Left renal pelvis (tissue), 4 donors: ENCODE measurements at regions not wholly inside any gene's neighbourhood (a gene's known extent, or its start where the extent isn't known, plus 50 kb on each side); places are given as distances from the start of the nearest gene placed in this dataset.
A peak's percentile ranks its signal among the peaks of the same experiment; 100 is the strongest.
"Not testable (repeated sequence)": the region's sequence is repeated elsewhere in the genome, so short reads cannot be mapped to it uniquely, and the experiment has no call there.

ENCODE experiments used
- DNase-seq, 4 donors: peaks; one replicate each; pipeline ENCODE4 v3.0.0-alpha.2; 2013; ENCODE audit warnings: low read depth in 4 of 4, low spot score in 3 of 4

- DNase-seq = no peak
Observed at GRCh38 chr20:12180107-12180661, 262.5 kb downstream of the BTBD3 start.

GRCh38 chr20:12198281-12198680, 280.6 kb downstream of the BTBD3 start:
- DNase-seq = no peak

GRCh38 chr20:12199703-12200102, 282.0 kb downstream of the BTBD3 start:
- no peak for DNase-seq

DNA sequence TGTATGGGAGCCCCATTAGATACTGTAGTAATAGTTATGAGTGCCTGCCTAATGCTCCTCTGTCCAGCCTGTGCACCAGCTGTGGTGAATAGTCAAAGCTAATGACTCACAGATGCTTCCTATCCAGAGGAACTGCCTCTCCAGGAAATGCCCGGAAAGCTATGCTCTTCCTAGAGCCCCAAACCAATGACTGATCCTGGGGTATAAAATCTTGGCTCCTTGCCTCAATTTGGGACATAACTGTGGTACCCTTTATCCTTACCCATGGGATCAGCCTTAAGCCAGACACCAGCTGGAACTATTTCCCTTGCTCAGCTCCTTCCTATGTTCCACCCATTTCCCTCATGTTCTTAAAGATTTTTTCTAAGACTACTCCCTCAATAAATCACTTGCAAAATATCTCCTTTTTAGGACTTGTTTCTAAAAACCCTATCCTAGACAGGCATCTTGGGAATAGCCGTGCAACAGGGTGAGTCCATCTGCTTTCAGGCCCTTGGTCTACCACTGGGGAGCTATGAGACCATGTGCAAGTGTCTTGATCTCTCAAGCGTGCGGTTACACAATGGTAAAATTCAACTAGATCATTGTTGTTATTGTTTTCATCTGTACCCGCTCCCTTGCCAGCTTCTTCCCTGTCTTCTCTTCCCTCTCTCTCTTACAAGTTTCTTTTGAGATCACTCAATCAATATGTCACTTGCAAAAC, 283.7 kb downstream of the BTBD3 start:
- no peak for DNase-seq

GRCh38 chr20:12203399-12203798, 285.7 kb downstream of the BTBD3 start:
- no peak for DNase-seq

DNA sequence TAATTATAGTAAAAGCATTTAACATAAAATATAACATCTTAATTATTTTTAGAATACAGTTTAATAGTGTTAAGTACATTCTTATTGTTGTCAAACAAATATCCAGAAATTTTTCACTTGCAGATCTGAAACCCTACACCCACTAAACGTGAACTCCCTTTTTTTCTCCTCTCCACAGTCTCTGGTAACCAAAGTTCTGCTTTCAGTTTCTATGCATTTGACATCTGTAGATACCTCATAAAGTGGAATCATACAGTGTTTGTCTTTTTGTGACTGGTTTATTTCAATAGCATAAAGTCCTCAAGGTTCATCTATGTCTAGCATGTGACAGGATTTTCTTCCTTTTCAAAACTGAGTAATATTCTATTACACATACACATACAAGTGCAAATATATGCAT, 286.3 kb downstream of the BTBD3 start:
- no peak for DNase-seq

- DNase-seq = peak in 1 of 4 donors; percentile 1
Observed at GRCh38 chr20:12207875-12208274, 290.2 kb downstream of the BTBD3 start.

DNA sequence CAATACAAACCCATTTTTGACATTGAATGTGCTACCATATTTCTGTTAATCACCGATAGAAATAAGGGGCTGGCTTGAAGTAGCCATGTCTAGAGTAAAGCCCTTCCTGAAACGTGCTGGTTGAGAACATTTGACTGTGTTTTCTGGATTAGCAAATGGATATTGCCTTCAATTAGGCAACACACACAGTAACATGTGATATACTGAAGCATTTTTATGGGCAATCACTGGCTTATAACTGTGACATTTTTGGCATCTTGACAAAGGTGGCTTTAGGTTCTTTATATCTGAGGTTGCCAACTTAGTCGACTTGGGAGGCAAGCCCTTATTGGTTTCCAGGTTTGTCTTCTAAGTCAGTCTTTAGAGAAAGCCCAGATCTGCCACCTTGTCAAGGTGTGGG, 292.9 kb downstream of the BTBD3 start:
- DNase-seq = no peak

DNA sequence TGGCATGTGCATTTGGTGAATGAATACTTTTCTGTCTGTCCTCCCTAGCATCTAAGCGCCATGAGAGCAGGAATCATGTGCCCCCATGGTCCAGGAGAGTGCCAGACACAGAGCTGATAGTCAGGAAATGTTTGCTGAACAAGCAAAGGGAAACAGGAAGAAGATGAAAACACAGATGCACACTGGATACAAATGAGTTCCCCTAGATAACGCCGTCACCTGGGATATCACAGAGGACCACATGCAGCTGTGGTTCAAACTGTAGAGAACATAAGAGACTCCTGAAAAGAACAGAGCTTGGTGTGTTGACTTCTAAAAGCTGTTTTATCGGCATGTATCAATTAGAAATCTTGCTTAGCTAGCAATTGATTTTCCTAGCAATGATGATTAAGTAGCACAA, 293.7 kb downstream of the BTBD3 start:
- DNase-seq = no peak

DNA sequence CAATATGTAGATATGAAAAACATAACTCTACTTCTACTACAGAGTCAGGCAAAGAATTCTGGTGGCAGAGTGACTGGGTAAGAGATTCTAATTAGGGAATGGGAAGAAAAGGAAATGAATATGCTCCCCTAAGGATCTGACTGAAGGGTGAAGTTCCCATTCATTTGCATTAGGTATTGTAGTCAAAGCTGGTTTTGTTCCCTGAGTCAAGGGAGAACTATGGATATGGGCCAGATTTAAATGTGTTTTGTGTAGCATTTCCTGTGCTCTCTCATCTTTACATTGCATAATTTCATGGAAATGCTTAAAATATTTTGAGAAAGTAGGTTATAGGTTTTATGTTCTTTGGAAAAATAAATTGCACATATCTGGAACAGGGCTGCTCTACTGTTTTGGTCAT, 299.7 kb downstream of the BTBD3 start:
- DNase-seq = no peak

DNA sequence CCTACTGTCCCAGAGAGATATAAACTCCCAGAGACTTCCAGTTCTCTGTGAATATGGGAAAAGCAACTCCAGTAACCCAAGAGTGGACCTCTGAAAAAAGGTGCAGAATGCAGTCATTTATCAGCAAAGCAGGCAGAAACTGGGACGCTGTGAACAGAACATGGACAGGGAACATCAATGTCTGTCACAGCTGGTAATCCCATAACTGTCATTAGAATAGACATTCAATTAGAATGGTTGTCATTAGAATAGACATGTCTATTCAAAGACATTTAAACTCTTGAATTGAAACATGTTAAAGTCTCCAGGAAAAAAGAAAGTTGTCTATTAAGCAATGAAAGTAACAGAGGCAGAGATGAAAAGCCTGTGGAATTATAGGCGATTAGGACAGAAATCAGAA, 302.1 kb downstream of the BTBD3 start:
- DNase-seq = no peak

DNA sequence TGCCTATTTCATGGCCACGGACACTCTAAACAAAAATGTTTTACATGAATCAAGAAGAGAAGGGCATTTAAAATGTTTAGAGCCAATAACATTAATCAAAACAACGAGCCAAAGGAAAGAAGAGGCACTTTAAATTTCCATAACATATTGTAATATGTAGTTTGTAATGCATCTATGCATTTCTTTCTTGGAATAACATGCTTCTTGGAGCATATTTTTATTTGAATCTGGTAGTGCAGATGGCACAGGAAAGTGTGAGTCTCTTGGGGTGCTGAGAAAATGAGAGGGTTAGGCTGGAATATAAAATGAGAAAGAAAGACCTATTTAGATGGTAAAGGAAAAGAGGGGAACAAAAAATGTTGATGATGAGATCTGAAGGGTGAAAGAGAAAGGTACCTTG, 305.4 kb downstream of the BTBD3 start:
- no peak for DNase-seq

DNA sequence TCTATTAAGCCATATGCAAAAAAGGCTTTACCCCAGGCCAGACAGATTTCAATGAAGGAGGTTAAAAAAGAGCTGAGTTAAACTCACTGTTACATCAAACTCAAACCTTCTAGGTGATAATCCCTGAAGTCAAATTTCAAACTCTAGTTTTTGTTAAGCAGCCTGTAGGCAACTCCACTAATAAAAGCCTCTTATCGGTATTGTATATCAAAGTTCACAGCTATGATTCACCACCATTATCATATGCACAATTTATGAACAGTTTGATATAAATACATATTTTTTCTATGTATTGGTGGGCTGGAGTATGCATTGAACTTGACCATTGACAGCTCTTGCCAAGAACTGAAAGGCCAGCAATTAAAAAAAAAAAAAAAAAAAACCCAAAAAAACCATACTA, 308.2 kb downstream of the BTBD3 start:
- no peak for DNase-seq

GRCh38 chr20:12229891-12230290, 312.2 kb downstream of the BTBD3 start:
- no peak for DNase-seq

GRCh38 chr20:12237772-12238171, 320.1 kb downstream of the BTBD3 start:
- no peak for DNase-seq

GRCh38 chr20:12241065-12241464, 323.4 kb downstream of the BTBD3 start:
- no peak for DNase-seq

GRCh38 chr20:12243327-12243726, 325.6 kb downstream of the BTBD3 start:
- DNase-seq = no peak

DNA sequence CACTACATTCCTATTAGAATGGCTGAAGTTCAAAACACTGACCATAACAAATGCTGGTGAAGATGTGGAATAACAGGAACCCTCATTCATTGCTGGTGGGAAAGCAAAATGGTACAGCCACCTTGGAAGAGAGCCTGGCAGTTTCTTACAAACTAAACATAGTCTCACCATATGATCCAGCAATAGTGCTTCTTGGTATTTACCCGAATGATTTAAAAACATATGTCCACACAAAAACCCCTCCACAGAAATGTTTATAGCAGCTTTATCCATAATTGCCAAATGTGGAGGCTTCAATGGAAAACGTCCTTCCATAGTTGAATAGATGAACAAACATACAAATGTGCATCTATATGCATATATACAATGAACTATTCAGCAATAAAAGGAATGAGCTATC, 330.8 kb downstream of the BTBD3 start:
- DNase-seq = no peak

- not testable (repeated sequence) for DNase-seq
Observed at GRCh38 chr20:12250661-12251060, 333.0 kb downstream of the BTBD3 start.

GRCh38 chr20:12252793-12253192, 335.1 kb downstream of the BTBD3 start:
- DNase-seq = no peak

- no peak for DNase-seq
Observed at GRCh38 chr20:12255461-12255970, 337.8 kb downstream of the BTBD3 start.

DNA sequence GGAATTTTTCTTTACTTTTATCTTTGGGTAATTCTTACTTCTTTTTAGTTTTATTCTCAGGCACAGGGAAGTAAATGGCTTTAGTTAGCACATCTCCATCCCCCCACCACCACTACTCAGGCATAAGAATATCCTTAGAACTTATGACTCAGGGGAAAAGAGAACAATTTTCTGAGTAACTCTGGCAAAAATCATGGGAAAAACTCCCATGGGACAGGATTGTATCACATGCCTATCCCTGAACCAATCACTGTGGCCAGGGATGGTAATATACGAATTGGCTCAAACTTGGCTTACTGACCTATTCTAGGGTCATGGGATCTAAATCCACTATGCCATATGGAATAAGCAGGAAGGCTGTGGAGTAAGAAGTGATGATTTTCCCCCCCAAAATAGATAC, 339.1 kb downstream of the BTBD3 start:
- DNase-seq = no peak

DNA sequence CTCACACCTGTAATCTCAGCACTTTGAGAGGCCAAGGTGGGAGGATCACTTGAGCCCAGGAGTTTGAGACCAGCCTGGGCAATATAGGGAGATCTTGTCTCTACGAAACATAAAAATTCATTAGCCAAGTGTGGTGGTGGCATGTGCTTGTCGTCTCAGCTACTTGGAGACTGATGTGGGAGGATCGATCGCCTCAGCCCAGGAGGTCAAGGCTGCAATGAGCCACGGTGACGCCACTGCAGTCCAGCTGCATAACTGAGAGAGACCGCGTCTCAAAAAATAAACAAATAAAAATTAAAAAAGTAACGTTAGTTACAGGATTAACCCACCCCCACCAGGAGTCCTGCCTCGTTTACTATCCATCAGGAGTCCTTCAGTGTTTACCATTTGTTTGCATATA, 345.1 kb downstream of the BTBD3 start:
- no peak for DNase-seq
